HG03039 (cell line): ENCODE measurements at regions not wholly inside any gene's neighbourhood (a gene's known extent, or its start where the extent isn't known, plus 50 kb on each side); places are given as distances from the start of the nearest gene placed in this dataset.
"Not testable (repeated sequence)": the region's sequence is repeated elsewhere in the genome, so short reads cannot be mapped to it uniquely, and the experiment has no call there.

ENCODE experiments used
- ATAC-seq: cut with Tn5 transposase; IDR thresholded peaks from one replicate; pipeline ENCODE4 v1.9.1; 2021; ENCODE audit warnings: mild to moderate bottlenecking, moderate library complexity; ENCODE audit not compliant: unreplicated experiment

GRCh38 chr2:217597681-217598080, 405.1 kb downstream of the TNS1 start:
- no peak for ATAC-seq

GRCh38 chr2:217597145-217597544, 405.6 kb downstream of the TNS1 start:
- no peak for ATAC-seq

- ATAC-seq: no peak
Observed at GRCh38 chr2:217593732-217594131, 409.1 kb downstream of the TNS1 start.

GRCh38 chr2:217588266-217588665, 414.5 kb downstream of the TNS1 start:
- no peak for ATAC-seq

- ATAC-seq: no peak
Observed at GRCh38 chr2:217585362-217585761, 417.4 kb downstream of the TNS1 start.

GRCh38 chr2:217580407-217580806, 422.4 kb downstream of the TNS1 start:
- ATAC-seq: not testable (repeated sequence)

DNA sequence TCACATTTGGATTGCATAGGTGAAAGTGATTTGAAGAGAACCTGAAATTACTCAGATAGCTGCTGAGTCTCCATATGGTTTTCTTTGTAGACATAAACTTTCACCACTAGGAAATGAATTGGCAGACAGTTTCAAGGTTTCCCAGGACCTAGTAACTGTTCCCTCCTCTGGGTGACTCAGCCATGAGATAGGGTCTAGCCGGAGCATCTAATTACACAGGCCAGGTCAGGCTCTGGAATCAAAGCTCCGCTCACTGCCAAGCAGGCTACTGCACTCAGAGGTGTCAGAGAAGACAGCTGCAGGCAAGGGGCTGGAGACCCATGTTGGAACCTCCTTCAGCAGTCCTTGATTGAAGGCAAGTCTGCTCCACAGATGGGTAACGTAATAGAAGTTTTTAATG, 429.2 kb downstream of the TNS1 start:
- ATAC-seq: no peak

GRCh38 chr2:217570394-217570793, 432.4 kb downstream of the TNS1 start:
- ATAC-seq: no peak

DNA sequence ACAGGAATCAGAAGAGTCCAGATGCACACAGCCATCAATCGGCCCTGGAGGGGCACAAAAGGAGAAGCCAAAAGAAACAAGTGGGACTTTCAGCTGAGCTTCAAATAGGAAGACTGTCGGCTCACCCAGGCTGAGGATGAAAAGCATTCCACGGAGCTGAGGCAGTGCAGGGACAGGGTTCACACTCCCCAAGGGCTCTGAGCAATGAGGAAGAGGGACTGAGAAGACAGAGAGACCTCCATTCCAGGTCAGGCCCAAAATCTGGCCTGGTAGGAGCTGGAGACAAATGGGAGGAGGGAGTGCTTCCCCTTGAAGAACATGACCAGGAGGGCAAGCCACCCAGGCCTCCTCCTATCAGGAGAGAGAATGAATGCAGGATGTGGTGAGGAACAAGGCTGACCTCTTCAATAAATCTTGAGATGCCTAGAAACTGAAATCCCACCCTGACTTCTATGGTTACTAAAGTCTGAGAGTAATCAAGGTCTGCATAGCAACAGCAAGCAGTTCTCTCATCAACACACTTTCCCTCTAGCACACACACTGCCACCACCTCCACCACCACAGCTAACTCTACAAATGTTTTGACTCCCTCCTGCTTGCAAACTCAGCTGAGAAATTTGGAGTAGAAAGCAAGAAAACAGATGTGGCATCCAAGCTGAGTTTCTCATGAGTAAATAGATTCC, 434.4 kb downstream of the TNS1 start:
- ATAC-seq: no peak

DNA sequence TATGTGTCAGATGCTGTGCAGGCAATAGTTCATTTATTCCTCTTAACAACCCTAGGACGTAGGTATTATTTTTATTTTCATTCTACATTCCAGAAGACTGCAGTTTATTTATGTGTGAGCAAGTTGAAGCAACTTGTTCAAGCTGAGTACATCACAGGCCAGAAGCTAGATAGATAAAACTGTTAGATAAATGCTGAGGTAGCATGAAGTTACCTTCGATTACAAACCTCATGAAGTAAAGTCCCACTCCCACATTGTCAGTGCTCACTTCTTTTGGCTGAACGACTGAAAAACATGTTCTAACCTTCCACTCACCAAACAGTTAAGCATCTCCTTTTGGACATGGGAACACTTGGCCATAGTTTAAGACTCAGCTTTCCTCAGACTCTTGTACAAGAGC, 439.2 kb downstream of the TNS1 start:
- no peak for ATAC-seq

- no peak for ATAC-seq
Observed at GRCh38 chr2:217562871-217563480, 439.8 kb downstream of the TNS1 start.

GRCh38 chr2:217559084-217559483, 443.7 kb downstream of the TNS1 start:
- ATAC-seq: no peak

DNA sequence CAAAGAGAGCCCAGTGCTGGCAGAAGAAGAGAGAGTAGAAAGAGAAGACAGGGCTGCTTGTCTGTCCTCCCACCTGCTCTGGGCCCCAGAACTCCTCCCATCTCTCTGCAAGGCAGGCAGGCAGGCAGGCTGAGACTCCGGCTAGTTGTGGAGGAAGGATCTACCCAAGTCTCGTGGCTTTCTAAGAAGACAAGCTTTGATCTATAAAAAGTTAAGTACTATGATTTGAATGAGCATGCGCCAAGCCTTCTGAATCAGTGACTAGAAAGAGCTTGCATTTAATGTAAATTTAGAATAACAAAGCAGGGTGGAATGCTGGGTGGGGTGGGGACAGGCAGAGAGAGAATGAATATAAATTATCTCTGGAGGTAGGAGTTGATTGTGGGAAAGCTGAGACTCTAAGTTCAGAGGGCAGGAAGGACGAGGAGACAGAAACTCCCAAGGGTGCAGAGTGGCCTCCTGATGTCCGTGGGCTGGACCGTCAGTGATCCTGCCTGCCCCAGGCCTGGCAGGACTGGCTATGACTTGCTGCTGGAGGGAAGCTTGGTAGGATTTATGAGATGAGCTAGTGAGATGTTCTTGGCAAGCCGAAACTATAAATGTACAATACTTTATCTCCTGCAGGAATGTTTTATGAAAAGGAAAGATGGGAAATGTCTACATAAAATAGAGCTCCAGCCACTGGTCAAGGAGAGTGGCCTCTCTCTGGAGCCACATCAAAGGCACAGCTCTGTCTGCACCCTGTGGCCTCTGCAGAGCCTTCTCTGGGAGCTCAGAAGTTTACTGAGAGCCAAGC, 447.5 kb downstream of the TNS1 start:
- no peak for ATAC-seq

GRCh38 chr2:217553679-217554078, 449.1 kb downstream of the TNS1 start:
- no peak for ATAC-seq

GRCh38 chr2:217553202-217553601, 449.6 kb downstream of the TNS1 start:
- ATAC-seq: no peak

DNA sequence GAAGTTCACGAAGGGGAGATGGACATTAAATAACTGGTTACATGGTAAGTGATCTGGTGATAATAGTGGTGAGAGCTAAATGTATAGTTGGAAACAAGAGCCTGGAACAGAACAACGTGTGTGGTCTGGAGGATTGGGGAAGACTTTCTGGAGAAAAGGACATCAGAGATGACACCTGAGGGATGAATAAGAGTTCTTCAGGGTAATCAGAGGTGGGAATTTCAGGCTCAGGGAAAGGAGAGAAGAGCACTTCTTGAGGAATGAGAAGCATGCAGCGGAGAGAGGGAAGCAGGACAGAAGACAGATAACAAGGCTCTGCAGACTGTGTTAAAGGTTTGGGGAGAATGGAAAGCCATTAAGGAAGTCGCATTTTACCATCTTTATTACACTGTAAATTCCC, 450.7 kb downstream of the TNS1 start:
- no peak for ATAC-seq

DNA sequence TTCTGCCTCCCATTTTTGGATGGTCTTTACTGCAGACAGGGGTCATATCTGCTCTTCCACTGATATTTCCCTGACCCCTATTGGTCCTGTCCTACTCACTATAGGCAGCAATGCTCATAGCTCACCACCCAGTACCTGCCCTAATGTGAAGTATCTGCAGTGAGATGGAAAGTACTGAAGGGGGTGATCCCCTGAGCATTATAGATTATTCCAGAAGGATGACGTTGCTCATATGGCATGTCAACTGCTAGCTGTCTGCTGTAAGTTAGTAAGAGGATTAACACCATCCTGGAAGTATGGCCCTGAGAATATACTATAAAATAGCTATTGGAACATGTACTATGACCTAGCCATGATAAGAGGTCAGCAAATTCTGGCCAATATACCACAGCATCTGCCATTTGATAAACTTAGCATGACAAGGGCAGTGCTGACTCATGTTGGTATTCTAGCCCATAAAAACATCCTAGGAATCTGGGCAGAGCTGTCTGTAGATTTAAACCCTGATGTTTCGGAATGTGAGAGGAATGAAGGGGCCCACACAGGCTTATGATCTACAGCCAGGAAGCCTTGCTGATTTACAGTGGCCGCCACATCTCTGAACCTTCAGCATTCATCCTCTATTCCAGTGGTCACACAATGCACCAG, 451.4 kb downstream of the TNS1 start:
- no peak for ATAC-seq

DNA sequence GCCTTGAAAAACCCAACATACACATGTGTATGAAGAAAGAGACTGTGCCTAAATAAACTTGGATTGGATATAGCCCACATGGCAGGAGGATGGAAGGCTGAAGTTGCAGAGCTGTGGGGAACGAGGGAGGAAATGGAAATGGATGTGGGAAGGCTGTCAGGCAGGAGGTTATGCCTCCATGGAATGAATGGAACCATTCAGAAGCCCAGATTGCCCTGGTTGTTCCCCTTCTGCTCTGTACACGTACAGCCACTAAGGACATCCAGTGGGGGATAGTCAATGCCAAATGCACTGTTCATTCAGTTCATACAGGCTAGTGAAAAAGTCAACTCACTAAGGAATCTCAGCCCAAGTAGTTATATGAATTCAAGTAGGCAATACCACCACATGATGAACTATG, 463.7 kb downstream of the TNS1 start:
- no peak for ATAC-seq

GRCh38 chr2:217538719-217539118, 464.1 kb downstream of the TNS1 start:
- no peak for ATAC-seq

DNA sequence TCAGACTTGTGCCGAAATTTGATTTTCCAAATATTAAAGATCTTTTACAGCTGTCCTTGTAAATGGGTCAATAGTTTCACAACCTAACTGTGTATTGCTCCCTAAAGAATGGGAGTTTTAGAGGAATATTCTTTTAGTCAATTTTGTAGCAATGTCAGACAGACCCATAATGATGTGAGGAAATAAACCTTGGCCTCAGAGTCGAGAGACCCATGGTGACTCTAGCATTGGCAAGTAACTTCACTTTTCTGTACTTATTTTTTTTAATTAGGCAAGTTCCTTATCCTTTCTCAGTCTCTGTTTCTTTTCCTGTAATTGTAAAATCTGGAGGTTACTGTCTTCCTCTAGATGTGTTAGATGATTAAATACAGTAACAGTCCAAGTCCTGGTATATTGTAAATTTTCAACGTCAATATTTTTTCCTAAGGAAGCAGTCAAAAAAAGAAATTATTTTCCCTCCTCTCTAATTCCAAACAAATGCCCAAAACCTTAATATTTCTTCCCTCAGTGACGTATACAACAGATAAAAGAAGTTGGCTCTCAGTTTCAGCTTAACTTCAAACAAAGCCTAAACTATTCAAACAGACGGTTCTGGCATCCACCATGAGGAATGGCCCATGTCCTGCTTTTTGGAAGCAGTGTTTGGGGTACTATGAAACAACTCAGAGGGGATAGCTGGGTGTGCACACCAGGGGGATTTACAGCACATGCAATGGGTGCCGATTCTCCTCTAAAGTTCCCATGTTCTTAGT, 466.7 kb downstream of the TNS1 start:
- no peak for ATAC-seq
